HEK293T (cell line): ENCODE measurements at regions not wholly inside any gene's neighbourhood (a gene's known extent, or its start where the extent isn't known, plus 50 kb on each side); places are given as distances from the start of the nearest gene placed in this dataset.

Experiments
- CTCF ChIA-PET: fragments of 350-600 bp; formaldehyde crosslinking; extraction: SDS; loops from one replicate; lab custom pipeline; 2021; ENCODE audit warnings: antibody characterized with exemption, inconsistent platforms; lab: Yijun Ruan, JAX
- POLR2A ChIA-PET: fragments of 350-600 bp; formaldehyde crosslinking; extraction: SDS; loops from one replicate; lab custom pipeline; 2020; ENCODE audit warnings: antibody characterized with exemption, inconsistent platforms; lab: Yijun Ruan, JAX
- DNase-seq: peaks from one replicate; pipeline ENCODE4 v3.0.0; 2012; ENCODE audit warnings: mixed read lengths; ENCODE audit errors: extremely low spot score
- ARNT ChIP-seq: fragments of 450-650 bp; IDR thresholded peaks from 2 replicates; pipeline ENCODE4 v1.6.1; 2017; ENCODE audit warnings: mild to moderate bottlenecking
- BHLHE40 ChIP-seq: fragments of 450-650 bp; IDR thresholded peaks from 2 replicates; pipeline ENCODE4 v1.6.1; 2016; ENCODE audit warnings: mild to moderate bottlenecking, moderate library complexity, borderline replicate concordance
- CTBP1 ChIP-seq: fragments of 450-650 bp; IDR thresholded peaks from 2 replicates; pipeline ENCODE4 v1.6.1; 2016; ENCODE audit warnings: borderline replicate concordance
- ELF4 ChIP-seq: fragments of 450-650 bp; IDR thresholded peaks from 2 replicates; pipeline ENCODE4 v1.6.1; 2017; ENCODE audit warnings: antibody characterized with exemption
- FOXA1 ChIP-seq: fragments of 450-650 bp; IDR thresholded peaks from 2 replicates; pipeline ENCODE4 v1.6.1; 2016; ENCODE audit warnings: mild to moderate bottlenecking
- FOXK2 ChIP-seq: fragments of 450-650 bp; IDR thresholded peaks from 2 replicates; pipeline ENCODE4 v1.6.1; 2016; ENCODE audit warnings: mild to moderate bottlenecking
- FOXM1 ChIP-seq: fragments of 450-650 bp; IDR thresholded peaks from 2 replicates; pipeline ENCODE4 v1.6.1; 2017; ENCODE audit warnings: mild to moderate bottlenecking, borderline replicate concordance
- HDGF ChIP-seq: fragments of 450-650 bp; IDR thresholded peaks from 2 replicates; pipeline ENCODE4 v1.6.1; 2017; ENCODE audit warnings: antibody characterized with exemption, borderline replicate concordance
- L3MBTL2 ChIP-seq: fragments of 450-650 bp; conservative IDR thresholded peaks from 2 replicates; pipeline ENCODE4 v1.6.1; 2016; ENCODE audit warnings: mild to moderate bottlenecking
- LEF1 ChIP-seq: fragments of 450-650 bp; IDR thresholded peaks from 2 replicates; pipeline ENCODE4 v1.6.1; 2017; ENCODE audit warnings: mild to moderate bottlenecking, borderline replicate concordance
- NFRKB ChIP-seq: fragments of 450-650 bp; IDR thresholded peaks from 2 replicates; pipeline ENCODE4 v1.6.1; 2016; ENCODE audit warnings: mild to moderate bottlenecking, moderate library complexity
- PKNOX1 ChIP-seq: fragments of 450-650 bp; IDR thresholded peaks from 2 replicates; pipeline ENCODE4 v1.6.1; 2016
- SP1 ChIP-seq: fragments of 450-650 bp; IDR thresholded peaks from 2 replicates; pipeline ENCODE4 v1.6.1; 2017
- SUZ12 ChIP-seq: fragments of 450-650 bp; IDR thresholded peaks from 2 replicates; pipeline ENCODE4 v1.6.1; 2016; ENCODE audit warnings: mild to moderate bottlenecking
- TARDBP ChIP-seq: fragments of 450-650 bp; IDR thresholded peaks from 2 replicates; pipeline ENCODE4 v1.6.1; 2016
- ZNF384 ChIP-seq: fragments of 450-650 bp; IDR thresholded peaks from 2 replicates; pipeline ENCODE4 v1.6.1; 2016

GRCh38 chr21:38556390-38556789 lies 58.1 kb upstream of the ERG start:
- TF ChIP-seq TARDBP (no peak), ZNF384 (no peak), FOXM1 (no peak), BHLHE40 (no peak), FOXA1 (no peak), L3MBTL2 (no peak), FOXK2 (no peak), SUZ12 (no peak), SP1 (no peak), ELF4 (no peak), PKNOX1 (no peak), ARNT (no peak), NFRKB (no peak), HDGF (no peak), LEF1 (no peak)
- DNase-seq: no peak
- POLR2A ChIA-PET: no interaction called here
- CTCF ChIA-PET: no interaction called here

DNA sequence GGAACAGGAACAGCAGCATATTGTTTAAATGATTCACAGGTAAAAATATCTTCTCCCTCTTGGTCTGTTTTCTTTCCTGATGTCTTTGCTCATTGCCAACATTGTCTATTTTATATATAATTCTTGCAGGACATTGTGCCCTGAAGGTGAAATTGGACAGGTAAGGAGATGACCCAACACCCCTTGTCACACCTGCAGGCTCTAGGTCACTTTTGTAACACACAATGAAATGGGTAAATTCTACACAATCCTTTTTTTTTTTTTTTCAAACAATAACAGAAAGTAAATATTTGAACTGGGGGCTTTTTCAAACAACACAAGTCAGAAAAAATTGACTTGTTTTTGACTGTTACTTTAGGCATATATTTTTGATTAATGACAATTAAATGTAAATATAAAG lies 62.9 kb upstream of the ERG start:
- ChIA-PET POLR2A (no interaction called here), CTCF (no interaction called here)
- TF ChIP-seq PKNOX1 (no peak), SUZ12 (no peak), BHLHE40 (no peak), ARNT (no peak), NFRKB (no peak), FOXA1 (no peak), FOXM1 (no peak), FOXK2 (no peak), LEF1 (no peak), HDGF (no peak), L3MBTL2 (no peak), ZNF384 (no peak), CTBP1 (no peak), SP1 (no peak), ELF4 (no peak), TARDBP (no peak)
- DNase-seq: no peak

DNA sequence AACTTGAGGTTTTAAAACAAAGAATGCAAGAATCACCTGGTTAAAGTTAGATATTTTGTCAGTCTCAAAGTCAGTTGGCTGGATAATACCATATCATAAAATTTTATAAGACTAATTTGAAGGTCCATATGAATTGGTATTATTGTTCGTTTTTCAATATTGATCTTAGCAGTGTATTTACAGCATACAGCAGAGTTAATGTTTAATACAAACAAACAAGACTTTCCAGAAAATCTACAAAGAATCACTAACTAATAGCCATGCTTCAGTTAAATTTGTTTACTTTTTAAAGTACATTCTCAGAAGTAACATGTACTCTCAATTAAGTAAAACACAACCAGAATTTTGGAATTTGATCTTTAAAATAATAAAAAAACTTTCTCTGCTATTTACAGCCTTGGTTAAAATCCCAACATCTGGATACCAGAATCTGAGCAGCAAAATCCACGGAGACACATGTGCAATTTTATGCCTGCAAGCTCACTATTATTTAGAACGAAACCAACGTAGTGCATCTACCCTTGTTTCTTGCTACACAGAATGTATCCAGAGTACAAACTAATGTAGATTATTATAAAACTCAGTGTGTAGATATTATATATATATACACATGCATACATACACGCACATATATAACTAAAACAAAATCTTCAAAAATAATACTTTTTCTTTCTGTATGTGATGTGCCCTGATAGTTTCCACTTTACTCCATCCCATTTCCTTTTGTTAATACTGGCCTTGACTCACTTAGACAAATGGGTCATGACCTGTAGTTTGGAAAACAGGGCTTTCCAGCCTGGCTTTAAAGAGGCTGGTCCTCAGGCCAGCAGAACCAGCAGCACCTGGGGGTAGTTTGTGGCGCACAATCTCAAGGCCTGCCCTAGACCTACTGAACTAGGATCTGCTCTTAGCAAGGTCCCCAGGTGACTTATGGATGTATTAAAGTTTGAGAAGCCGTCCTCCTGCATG lies 63.6 kb upstream of the ERG start:
- ChIA-PET POLR2A (no interaction called here), CTCF (no interaction called here)
- no peak for DNase-seq
- TF ChIP-seq FOXK2: no peak
- no peak for TF ChIP-seq FOXM1
- no peak for TF ChIP-seq ZNF384
- TF ChIP-seq L3MBTL2: no peak
- TF ChIP-seq PKNOX1: no peak
- TF ChIP-seq SP1: no peak
- TF ChIP-seq TARDBP: no peak
- no peak for TF ChIP-seq FOXA1
- no peak for TF ChIP-seq CTBP1
- TF ChIP-seq ARNT: no peak

- CTCF ChIA-PET: no interaction called here
- TF ChIP-seq FOXA1 (no peak), TARDBP (no peak)
- POLR2A ChIA-PET: interaction anchor here (1.0 to 1.4 kb wide), 2 partner anchors 9 to 22 kb away, joined by 3 to 4 read pairs; no protein-coding TSS in a partner anchor
- DNase-seq: no peak
These were observed 69.2 kb upstream of the ERG start for GRCh38 chr21:38567335-38567969.

- POLR2A ChIA-PET: interaction anchor here (1.0 to 1.4 kb wide), 2 partner anchors 8 to 22 kb away, joined by 3 to 4 read pairs; no protein-coding TSS in a partner anchor
- no peak for DNase-seq
- CTCF ChIA-PET: no interaction called here
- TF ChIP-seq L3MBTL2 (no peak), NFRKB (no peak), FOXA1 (no peak), ARNT (no peak), ELF4 (no peak), LEF1 (no peak), PKNOX1 (no peak)
These were observed 69.7 kb upstream of the ERG start for GRCh38 chr21:38567970-38568360.
